ENCODE measurements at regions not wholly inside any gene's neighbourhood (a gene's known extent, or its start where the extent isn't known, plus 50 kb on each side); places are given as distances from the start of the nearest gene placed in this dataset.

GRCh38 chr14:71261206-71261605, 353.9 kb downstream of the PCNX1 start:
- Histone ChIP-seq H3K79me2 (ENCODE audit: control insufficient read depth, insufficient read depth, low read length) (no peaks in the 10 kb centered on the region), H2AFZ (ENCODE audit: low read depth, low read length) (no peak overlapping the region), H4K20me1 (replicated peaks; ENCODE audit: control insufficient read depth, insufficient read depth, low read length) (no peaks in the 10 kb centered on the region), H3K9me1 (ENCODE audit: control insufficient read depth, insufficient read depth, low read length) (no peaks in the 10 kb centered on the region), H3K27ac (ENCODE audit: extremely low read depth, low read depth, low read length) (no peak overlapping the region), H3K4me1 (replicated peaks in 1 of 2; ENCODE audit: control insufficient read depth in 2 of 2, insufficient read depth in 2 of 2, low read length in 2 of 2) (no peaks in the 10 kb centered on the region), H3K9me3 (replicated peaks; ENCODE audit: control insufficient read depth, insufficient read depth, low read depth, low read length) (no peaks in the 10 kb centered on the region), H3K9ac (ENCODE audit: insufficient read depth in 1 of 2, low read depth in 2 of 2, low read length in 2 of 2) (no peak overlapping the region), H3K4me2 (ENCODE audit: insufficient read depth, low read length) (no peak overlapping the region), H3K27me3 (ENCODE audit: control insufficient read depth in 2 of 2, insufficient read depth in 2 of 2, low read length in 2 of 2) (no peaks in the 10 kb centered on the region), H3K4me3 (no peak overlapping the region), H3K36me3 (ENCODE audit: control insufficient read depth, insufficient read depth, low read length) (no peaks in the 10 kb centered on the region)
- in situ Hi-C loops (cut with MboI) (no loop called here), intact Hi-C loops (cut with micrococcal nuclease) (no loop called here)
- FAIRE-seq = no peak
- no TSS peak for BruUV-seq (replicated peaks)
- ChIA-PET POLR2A (no interaction called here), CTCF (ENCODE audit: low intra/inter-chr PET ratio) (no interaction called here)
- no peak for ATAC-seq
- TF ChIP-seq BRD4 (IDR thresholded peaks at IDR 0.05) (no peak), SUPT5H (IDR thresholded peaks at IDR 0.05) (no peak), XRCC5 (IDR thresholded peaks at IDR 0.05; ENCODE audit: low read depth, low read length) (no peak), POLR2H (tag; IDR thresholded peaks at IDR 0.05; ENCODE audit: low read depth) (no peak), SMAD3 (CRISPR knock-in tag; conservative IDR thresholded peaks at IDR 0.05) (no peak), SRF (CRISPR knock-in tag; IDR thresholded peaks at IDR 0.05) (0 out of 4 replicates have a peak, but pooled peaks of 1 of the 2 experiments have one; percentile 39), FOXP1 (CRISPR knock-in tag; IDR thresholded peaks at IDR 0.05) (no peak), EWSR1 (IDR thresholded peaks at IDR 0.05; ENCODE audit: borderline replicate concordance, low read depth, partially characterized antibody) (no peak), ZNF224 (CRISPR knock-in tag; IDR thresholded peaks at IDR 0.05) (no peak), ZNF175 (CRISPR knock-in tag; IDR thresholded peaks at IDR 0.05; ENCODE audit: low read depth) (no peak), VEZF1 (CRISPR knock-in tag; IDR thresholded peaks at IDR 0.05) (0 out of 2 replicates have a peak, but pooled peaks have one; percentile 20), NBN (IDR thresholded peaks at IDR 0.05; ENCODE audit: low read depth) (no peak)
- peak in 1 of 4 experiments; percentile 2 for DNase-seq (ENCODE audit: extremely low read depth in 1 of 4, low spot score in 3 of 4)
- 0% methylated on average over 2 of the region's 2 CpGs for WGBS (ENCODE audit: insufficient coverage, low coverage, missing lambda C conversion rate)

Data from K562 (cell line).